CD8-positive, alpha-beta memory T cell (primary cell): ENCODE measurements at regions not wholly inside any gene's neighbourhood (a gene's known extent, or its start where the extent isn't known, plus 50 kb on each side); places are given as distances from the start of the nearest gene placed in this dataset.

Experiments used
- CTCF ChIA-PET: fragments of 350-600 bp; sonication (Branson Sonifier 250); formaldehyde crosslinking; loops from one replicate; lab custom pipeline; 2021; ENCODE audit warnings: antibody characterized with exemption; lab: Charles Lee
- POLR2A ChIA-PET: fragments of 350-600 bp; sonication (Branson Sonifier 250); formaldehyde crosslinking; loops from one replicate; lab custom pipeline; 2021; ENCODE audit warnings: antibody characterized with exemption; lab: Charles Lee
- DNase-seq, 5 donors: peaks; one replicate each; pipeline versions ENCODE4 v3.0.0 to v3.0.0-alpha.2; 2020 to 2022; ENCODE audit warnings: mixed read lengths in 1 of 5
- H3K27ac ChIP-seq: one replicate; pipeline ENCODE4 v1.7.0; 2013; ENCODE audit warnings: low read depth, mild to moderate bottlenecking, low read length, moderate library complexity
- H3K27me3 ChIP-seq: 2 replicates; pipeline ENCODE4 v1.7.0; 2013; ENCODE audit warnings: low read length, mild to moderate bottlenecking; ENCODE audit not compliant: insufficient read depth, poor library complexity, severe bottlenecking
- H3K36me3 ChIP-seq: 2 replicates; pipeline ENCODE4 v1.7.0; 2013; ENCODE audit warnings: mild to moderate bottlenecking, low read length, moderate library complexity; ENCODE audit not compliant: insufficient read depth
- H3K4me1 ChIP-seq: 2 replicates; pipeline ENCODE4 v1.7.0; 2013; ENCODE audit warnings: mild to moderate bottlenecking, low read length, moderate library complexity; ENCODE audit not compliant: insufficient read depth
- H3K4me3 ChIP-seq: 2 replicates; pipeline ENCODE4 v1.7.0; 2013; ENCODE audit warnings: mild to moderate bottlenecking, low read length
- H3K9me3 ChIP-seq: 2 replicates; pipeline ENCODE4 v1.7.0; 2013; ENCODE audit warnings: mild to moderate bottlenecking, low read length
- H3K27ac Mint-ChIP-seq, 8 donors: one replicate each; pipeline ENCODE4 v1.8.0; 2020 to 2021; ENCODE audit warnings: mixed read lengths in 8 of 8, mild to moderate bottlenecking in 6 of 8, inconsistent platforms in 3 of 8, moderate library complexity in 3 of 8
- H3K27me3 Mint-ChIP-seq, 2 donors: one replicate each; pipeline ENCODE4 v1.8.0; 2020 to 2021; ENCODE audit warnings: mixed read lengths in 2 of 2, mild to moderate bottlenecking in 1 of 2, moderate library complexity in 1 of 2
- H3K36me3 Mint-ChIP-seq, 3 donors: one replicate each; pipeline ENCODE4 v1.8.0; 2020 to 2021; ENCODE audit warnings: mixed read lengths in 3 of 3, inconsistent platforms in 1 of 3, mild to moderate bottlenecking in 1 of 3
- H3K4me1 Mint-ChIP-seq, 3 donors: one replicate each; pipeline ENCODE4 v1.8.0; 2020 to 2021; ENCODE audit warnings: mixed read lengths in 3 of 3, inconsistent platforms in 1 of 3, mild to moderate bottlenecking in 1 of 3
- H3K4me3 Mint-ChIP-seq, 7 donors: one replicate each; pipeline ENCODE4 v1.8.0; 2020 to 2021; ENCODE audit warnings: mixed read lengths in 7 of 7, mild to moderate bottlenecking in 6 of 7, moderate library complexity in 4 of 7, inconsistent platforms in 2 of 7
- H3K9me3 Mint-ChIP-seq, 5 donors: one replicate each; pipeline ENCODE4 v1.8.0; 2020 to 2022; ENCODE audit warnings: mixed read lengths in 5 of 5, mild to moderate bottlenecking in 3 of 5, moderate library complexity in 2 of 5, inconsistent platforms in 1 of 5

DNA sequence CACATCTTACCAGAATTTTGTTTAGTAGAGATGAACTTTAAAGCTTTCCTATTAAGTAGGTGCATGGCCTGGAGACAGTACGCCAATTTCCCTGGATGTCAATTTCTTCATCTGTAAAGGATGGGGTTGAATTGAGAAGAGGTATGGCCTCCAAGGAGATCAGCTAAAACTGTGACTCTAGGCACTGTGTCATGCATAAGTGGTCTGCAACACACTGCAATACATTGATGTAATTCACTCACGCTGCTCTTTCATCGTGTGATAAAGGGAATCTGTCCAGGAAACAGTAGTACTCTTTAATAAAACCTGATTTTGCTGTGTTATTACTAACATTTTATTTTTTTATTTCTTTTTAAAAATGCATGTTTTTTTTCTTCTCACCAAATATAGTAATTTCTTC is 795.8 kb downstream of the DIAPH3 start:
- Mint-ChIP-seq H3K27ac (no peak overlapping the region), H3K9me3 (no peaks in the 10 kb centered on the region), H3K36me3 (no peaks in the 10 kb centered on the region), H3K4me3 (no peak overlapping the region), H3K27me3 (peaks cover 7 to 27% of the 10 kb centered on the region in 2 donors), H3K4me1 (no peaks in the 10 kb centered on the region)
- no peak overlapping the region for H3K27ac ChIP-seq
- H3K36me3 ChIP-seq = no peaks in the 10 kb centered on the region
- no peaks in the 10 kb centered on the region for H3K27me3 ChIP-seq
- POLR2A ChIA-PET = no interaction called here
- H3K4me3 ChIP-seq = no peak overlapping the region
- no peaks in the 10 kb centered on the region for H3K4me1 ChIP-seq
- no peaks in the 10 kb centered on the region for H3K9me3 ChIP-seq
- no peak for DNase-seq
- CTCF ChIA-PET = no interaction called here

DNA sequence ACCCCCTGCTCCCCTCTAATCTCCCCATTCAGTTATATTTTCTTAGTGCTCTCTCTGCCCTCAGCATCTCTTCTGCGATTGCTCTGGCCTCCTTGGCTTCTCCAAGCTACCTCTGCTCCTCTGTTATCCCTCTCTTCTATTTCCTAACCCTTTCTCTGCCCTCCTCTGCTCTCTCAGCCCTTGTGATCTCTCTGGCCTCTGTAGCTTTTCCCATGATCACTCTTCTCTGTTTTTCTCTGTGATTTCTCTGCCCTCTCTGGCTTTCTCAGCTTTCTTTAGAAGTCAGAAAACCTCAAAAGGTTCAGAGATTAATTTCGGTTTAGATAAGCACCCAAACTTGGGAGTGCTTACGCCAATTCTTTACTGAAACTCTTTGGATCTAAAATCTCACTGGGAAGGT is 795.0 kb downstream of the DIAPH3 start:
- Histone ChIP-seq H3K27me3 (no peaks in the 10 kb centered on the region), H3K9me3 (no peaks in the 10 kb centered on the region), H3K27ac (no peak overlapping the region), H3K4me3 (no peak overlapping the region), H3K36me3 (no peaks in the 10 kb centered on the region), H3K4me1 (no peaks in the 10 kb centered on the region)
- DNase-seq = no peak
- ChIA-PET CTCF (no interaction called here), POLR2A (no interaction called here)
- H3K27me3 Mint-ChIP-seq = peaks cover 9 to 27% of the 10 kb centered on the region in 2 donors
- H3K36me3 Mint-ChIP-seq = no peaks in the 10 kb centered on the region
- no peaks in the 10 kb centered on the region for H3K9me3 Mint-ChIP-seq
- H3K4me1 Mint-ChIP-seq = no peaks in the 10 kb centered on the region
- peak overlapping the region in 1 of 8 donors; percentile 47 for H3K27ac Mint-ChIP-seq
- H3K4me3 Mint-ChIP-seq = no peak overlapping the region

DNA sequence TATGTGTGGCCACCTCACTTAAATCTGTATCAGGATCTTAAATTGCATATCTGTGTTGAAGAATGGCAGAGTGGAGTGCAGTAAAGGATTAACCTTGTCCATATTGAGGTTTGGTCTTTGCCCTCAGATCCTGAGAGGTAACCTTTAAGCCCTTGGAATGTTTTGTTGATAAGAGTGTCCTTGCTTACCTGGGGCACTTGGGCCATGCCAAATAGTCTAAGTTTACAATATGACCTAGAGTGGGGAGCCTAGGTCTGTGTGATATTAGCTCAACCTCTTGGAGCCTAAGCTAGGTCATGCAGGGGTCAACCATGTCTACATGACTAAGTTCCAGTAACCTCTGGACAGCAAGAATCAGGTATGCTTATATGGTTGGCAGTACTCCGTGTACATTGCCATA is 792.5 kb downstream of the DIAPH3 start:
- H3K36me3 ChIP-seq = no peaks in the 10 kb centered on the region
- no peak overlapping the region for H3K27ac ChIP-seq
- Mint-ChIP-seq H3K36me3 (no peaks in the 10 kb centered on the region), H3K27ac (no peak overlapping the region), H3K4me3 (no peak overlapping the region), H3K4me1 (no peaks in the 10 kb centered on the region), H3K27me3 (peaks cover 8 to 37% of the 10 kb centered on the region in 2 donors), H3K9me3 (no peaks in the 10 kb centered on the region)
- H3K4me3 ChIP-seq = no peak overlapping the region
- H3K9me3 ChIP-seq = no peaks in the 10 kb centered on the region
- DNase-seq = no peak
- ChIA-PET POLR2A (no interaction called here), CTCF (no interaction called here)
- no peaks in the 10 kb centered on the region for H3K27me3 ChIP-seq
- H3K4me1 ChIP-seq = no peaks in the 10 kb centered on the region

GRCh38 chr13:59373341-59373740 is 790.4 kb downstream of the DIAPH3 start:
- H3K9me3 ChIP-seq = no peaks in the 10 kb centered on the region
- ChIA-PET CTCF (no interaction called here), POLR2A (no interaction called here)
- H3K9me3 Mint-ChIP-seq = peaks cover 0 to 2% (median 2%) of the 10 kb centered on the region in 5 donors
- H3K4me1 ChIP-seq = no peaks in the 10 kb centered on the region
- no peak overlapping the region for H3K27ac ChIP-seq
- H3K36me3 Mint-ChIP-seq = no peaks in the 10 kb centered on the region
- H3K4me1 Mint-ChIP-seq = no peaks in the 10 kb centered on the region
- no peak overlapping the region for H3K4me3 Mint-ChIP-seq
- H3K27ac Mint-ChIP-seq = no peak overlapping the region
- no peak overlapping the region for H3K4me3 ChIP-seq
- DNase-seq = no peak
- no peaks in the 10 kb centered on the region for H3K27me3 ChIP-seq
- H3K27me3 Mint-ChIP-seq = peaks cover 12 to 51% of the 10 kb centered on the region in 2 donors
- no peaks in the 10 kb centered on the region for H3K36me3 ChIP-seq

DNA sequence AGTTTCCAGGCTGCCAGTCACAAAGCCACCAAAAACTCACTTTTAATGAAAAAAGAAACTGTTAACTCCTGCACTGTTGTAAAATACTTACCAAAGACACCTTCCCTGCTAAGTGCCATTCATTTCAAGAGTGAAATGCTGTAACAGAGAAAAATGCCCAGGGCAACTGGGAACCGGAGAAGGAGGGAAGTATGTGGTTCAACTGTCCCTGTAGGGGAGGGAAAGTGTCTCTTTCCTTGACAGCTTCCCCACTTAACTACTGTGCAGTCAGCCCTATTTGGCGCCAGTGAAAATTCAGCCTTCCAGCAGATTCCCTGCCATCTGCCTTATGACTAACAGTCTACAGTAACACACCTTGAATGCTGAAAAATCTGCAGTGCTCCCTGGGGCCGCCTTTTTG is 789.0 kb downstream of the DIAPH3 start:
- H3K36me3 ChIP-seq = no peaks in the 10 kb centered on the region
- H3K4me1 ChIP-seq = no peaks in the 10 kb centered on the region
- ChIA-PET CTCF (no interaction called here), POLR2A (no interaction called here)
- DNase-seq = no peak
- Mint-ChIP-seq H3K27ac (peak overlapping the region in 1 of 8 donors; percentile 7), H3K9me3 (peaks cover 0 to 5% (median 2%) of the 10 kb centered on the region in 5 donors), H3K4me3 (no peak overlapping the region), H3K4me1 (no peaks in the 10 kb centered on the region), H3K36me3 (peaks cover 0 to 1% (median 0%) of the 10 kb centered on the region in 3 donors), H3K27me3 (peaks cover 10 to 44% of the 10 kb centered on the region in 2 donors)
- no peaks in the 10 kb centered on the region for H3K27me3 ChIP-seq
- no peaks in the 10 kb centered on the region for H3K9me3 ChIP-seq
- H3K4me3 ChIP-seq = no peak overlapping the region
- no peak overlapping the region for H3K27ac ChIP-seq

DNA sequence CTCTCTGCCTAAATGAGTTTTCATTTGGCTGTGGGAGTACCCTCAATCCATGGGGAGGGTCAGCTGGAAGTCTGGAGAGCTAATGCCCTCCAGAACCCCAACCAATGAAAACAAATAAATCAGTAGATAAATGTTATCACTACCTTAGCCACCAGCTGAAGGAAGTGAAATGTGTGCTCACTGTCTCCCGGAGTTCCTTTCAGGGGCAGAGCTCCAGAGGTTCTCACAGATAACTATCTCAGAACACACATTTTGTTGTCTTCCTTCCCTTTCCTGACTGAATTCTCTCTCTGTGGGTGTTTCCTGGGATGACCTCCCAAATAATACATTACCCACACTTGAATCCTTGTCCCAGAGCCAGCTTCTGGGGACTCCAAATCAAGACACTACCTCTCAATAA is 779.6 kb downstream of the DIAPH3 start:
- Mint-ChIP-seq H3K9me3 (peaks cover 0 to 9% (median 6%) of the 10 kb centered on the region in 5 donors), H3K4me1 (no peaks in the 10 kb centered on the region), H3K36me3 (peaks cover 0 to 20% (median 0%) of the 10 kb centered on the region in 3 donors), H3K27ac (no peak overlapping the region), H3K27me3 (peaks cover 10 to 27% of the 10 kb centered on the region in 2 donors), H3K4me3 (no peak overlapping the region)
- Histone ChIP-seq H3K9me3 (no peaks in the 10 kb centered on the region), H3K27me3 (no peaks in the 10 kb centered on the region), H3K36me3 (no peaks in the 10 kb centered on the region), H3K4me3 (no peak overlapping the region), H3K4me1 (no peaks in the 10 kb centered on the region), H3K27ac (no peak overlapping the region)
- DNase-seq = no peak
- POLR2A ChIA-PET = no interaction called here
- CTCF ChIA-PET = no interaction called here

DNA sequence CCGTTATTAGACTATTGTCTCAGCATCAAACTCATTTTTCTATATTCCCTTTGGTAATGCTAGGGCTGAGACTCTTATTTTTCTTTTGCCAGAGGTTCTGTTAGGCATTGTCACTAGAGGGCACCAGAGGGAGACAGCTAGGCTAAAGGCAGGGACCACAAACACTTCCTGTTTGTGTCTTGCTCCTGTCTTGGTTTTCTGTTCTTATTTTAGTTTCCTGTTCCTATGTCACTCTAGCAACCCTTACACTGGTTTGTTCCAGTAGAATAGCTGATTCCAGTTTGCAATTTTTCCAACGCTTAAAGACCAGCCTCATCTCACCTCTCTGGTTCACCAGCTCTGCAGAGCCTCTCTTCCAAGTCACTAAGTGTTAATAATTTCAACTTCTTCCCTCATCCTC is 772.0 kb downstream of the DIAPH3 start:
- POLR2A ChIA-PET = interaction anchor here (1.2 kb wide), 1 partner anchor 1005 kb away, joined by 4 read pairs; the partner anchor contains the start of gene TDRD3

DNA sequence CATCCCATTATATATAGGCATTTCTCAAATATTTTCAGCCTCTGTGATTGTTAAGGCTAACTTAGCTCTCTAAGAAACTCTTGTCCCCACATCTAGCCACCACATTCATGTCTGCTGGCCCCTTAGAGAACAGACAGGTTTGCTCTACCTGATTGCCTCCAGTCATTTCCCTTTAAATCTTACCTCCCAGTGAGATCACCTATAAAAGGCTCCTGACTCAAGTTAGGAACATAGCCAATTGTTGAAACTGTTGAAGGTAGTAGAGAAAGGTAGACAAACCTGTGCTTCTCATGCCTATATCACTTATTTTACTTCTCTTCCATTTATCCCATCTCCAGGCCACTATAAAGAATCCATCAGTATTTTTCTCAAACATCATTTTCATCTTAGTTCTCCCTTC is 771.4 kb downstream of the DIAPH3 start:
- Mint-ChIP-seq H3K4me1 (peaks cover 0 to 4% (median 0%) of the 10 kb centered on the region in 3 donors), H3K4me3 (no peak overlapping the region), H3K27me3 (peaks cover 4 to 23% of the 10 kb centered on the region in 2 donors), H3K36me3 (peaks cover 0 to 15% (median 0%) of the 10 kb centered on the region in 3 donors), H3K27ac (no peak overlapping the region), H3K9me3 (no peaks in the 10 kb centered on the region)
- no peak overlapping the region for H3K4me3 ChIP-seq
- DNase-seq = no peak
- POLR2A ChIA-PET = interaction anchor here (1.2 kb wide), 1 partner anchor 1004 kb away, joined by 4 read pairs; the partner anchor contains the start of gene TDRD3
- H3K4me1 ChIP-seq = peaks cover 15% of the 10 kb centered on the region
- no peaks in the 10 kb centered on the region for H3K9me3 ChIP-seq
- no peaks in the 10 kb centered on the region for H3K27me3 ChIP-seq
- CTCF ChIA-PET = interaction anchor here (0.7 to 1.8 kb wide), 10 partner anchors 8 to 1039 kb away, joined by 3 to 15 read pairs (median 4); no protein-coding TSS in a partner anchor
- H3K36me3 ChIP-seq = no peaks in the 10 kb centered on the region
- no peak overlapping the region for H3K27ac ChIP-seq

More for the DNA sequence above, 772.0 kb downstream of the DIAPH3 start:
- Mint-ChIP-seq H3K4me1 (peaks cover 0 to 4% (median 0%) of the 10 kb centered on the region in 3 donors), H3K9me3 (no peaks in the 10 kb centered on the region), H3K27me3 (peaks cover 6 to 26% of the 10 kb centered on the region in 2 donors), H3K36me3 (peaks cover 0 to 15% (median 0%) of the 10 kb centered on the region in 3 donors), H3K27ac (no peak overlapping the region), H3K4me3 (no peak overlapping the region)
- no peak overlapping the region for H3K4me3 ChIP-seq
- DNase-seq = peak; percentile 3 to 69 (median 65)
- no peaks in the 10 kb centered on the region for H3K9me3 ChIP-seq
- peaks cover 15% of the 10 kb centered on the region for H3K4me1 ChIP-seq
- H3K27ac ChIP-seq = no peak overlapping the region
- no peaks in the 10 kb centered on the region for H3K36me3 ChIP-seq
- H3K27me3 ChIP-seq = no peaks in the 10 kb centered on the region
- CTCF ChIA-PET = interaction anchor here (0.7 to 1.8 kb wide), 10 partner anchors 9 to 1039 kb away, joined by 3 to 15 read pairs (median 4); no protein-coding TSS in a partner anchor
